Activated CD8-positive, alpha-beta T cell treated with anti-CD3 and anti-CD28 coated beads for 36 hours (primary cell): ENCODE measurements at regions not wholly inside any gene's neighbourhood (a gene's known extent, or its start where the extent isn't known, plus 50 kb on each side); places are given as distances from the start of the nearest gene placed in this dataset.

ENCODE experiments used
- ATAC-seq: fragments of 200-7000 bp; cut with Tn5 transposase; one replicate; pipeline ENCODE4 v1.10.0; 2021; ENCODE audit warnings: mild to moderate bottlenecking, moderate library complexity
- CTCF ChIA-PET: fragments of 350-600 bp; sonication (Branson Sonifier 250); formaldehyde crosslinking; loops from one replicate; lab custom pipeline; 2021; ENCODE audit warnings: antibody characterized with exemption; lab: Charles Lee
- POLR2A ChIA-PET: fragments of 350-600 bp; sonication (Branson Sonifier 250); formaldehyde crosslinking; loops from one replicate; lab custom pipeline; 2021; ENCODE audit warnings: antibody characterized with exemption; lab: Charles Lee
- DNase-seq: peaks from one replicate; pipeline ENCODE4 v3.0.0-alpha.2; 2020
- H3K27ac Mint-ChIP-seq: one replicate; pipeline ENCODE4 v1.8.0; 2021; ENCODE audit warnings: mild to moderate bottlenecking, mixed read lengths
- H3K27me3 Mint-ChIP-seq: one replicate; pipeline ENCODE4 v1.8.0; 2021; ENCODE audit warnings: mixed read lengths
- H3K36me3 Mint-ChIP-seq: one replicate; pipeline ENCODE4 v1.8.0; 2021; ENCODE audit warnings: low read depth, mixed read lengths
- H3K4me1 Mint-ChIP-seq: one replicate; pipeline ENCODE4 v1.8.0; 2021; ENCODE audit warnings: low read depth, mixed read lengths
- H3K4me3 Mint-ChIP-seq: one replicate; pipeline ENCODE4 v1.8.0; 2021; ENCODE audit warnings: mild to moderate bottlenecking, moderate library complexity, mixed read lengths
- H3K9me3 Mint-ChIP-seq: one replicate; pipeline ENCODE4 v1.8.0; 2021; ENCODE audit warnings: mixed read lengths
- intact Hi-C: fragments of 100-400 bp; cut with micrococcal nuclease; formaldehyde crosslinking; loops from one replicate; pipeline ENCODE4 v1.10.0; 2022
- TF ChIP-seq, protein P1 (sequence below): fragments of 200-600 bp; IDR thresholded peaks from one replicate; pipeline ENCODE4 v1.8.0; 2022; ENCODE audit warnings: antibody characterized with exemption, mild to moderate bottlenecking

DNA sequence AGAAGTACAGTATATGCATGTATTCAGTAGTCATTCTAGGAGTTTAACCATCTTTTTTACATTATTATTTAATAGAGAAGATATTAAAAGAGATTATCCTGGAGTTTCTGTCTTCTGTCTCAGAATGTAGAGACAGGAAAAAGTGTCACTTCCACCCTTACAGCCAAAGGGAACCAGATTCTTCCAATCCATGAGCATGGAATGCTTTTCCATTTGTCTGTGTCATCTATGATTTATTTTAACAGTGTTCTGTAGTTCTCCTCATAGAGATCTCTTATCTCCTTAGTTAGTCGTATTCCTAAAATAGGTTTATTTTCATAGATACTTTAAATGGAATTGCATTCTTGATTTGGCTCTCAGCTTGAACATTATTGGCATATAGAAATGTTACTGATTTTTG lies 959.5 kb upstream of the PIK3C3 start:
- Mint-ChIP-seq H3K27me3 (no peaks in the 10 kb centered on the region), H3K4me3 (no peak overlapping the region), H3K4me1 (no peaks in the 10 kb centered on the region), H3K36me3 (no peaks in the 10 kb centered on the region), H3K27ac (no peak overlapping the region), H3K9me3 (peaks cover 3% of the 10 kb centered on the region)
- ChIA-PET POLR2A (no interaction called here), CTCF (no interaction called here)
- intact Hi-C loops, result no loop called here
- TF ChIP-seq, protein P1, sequence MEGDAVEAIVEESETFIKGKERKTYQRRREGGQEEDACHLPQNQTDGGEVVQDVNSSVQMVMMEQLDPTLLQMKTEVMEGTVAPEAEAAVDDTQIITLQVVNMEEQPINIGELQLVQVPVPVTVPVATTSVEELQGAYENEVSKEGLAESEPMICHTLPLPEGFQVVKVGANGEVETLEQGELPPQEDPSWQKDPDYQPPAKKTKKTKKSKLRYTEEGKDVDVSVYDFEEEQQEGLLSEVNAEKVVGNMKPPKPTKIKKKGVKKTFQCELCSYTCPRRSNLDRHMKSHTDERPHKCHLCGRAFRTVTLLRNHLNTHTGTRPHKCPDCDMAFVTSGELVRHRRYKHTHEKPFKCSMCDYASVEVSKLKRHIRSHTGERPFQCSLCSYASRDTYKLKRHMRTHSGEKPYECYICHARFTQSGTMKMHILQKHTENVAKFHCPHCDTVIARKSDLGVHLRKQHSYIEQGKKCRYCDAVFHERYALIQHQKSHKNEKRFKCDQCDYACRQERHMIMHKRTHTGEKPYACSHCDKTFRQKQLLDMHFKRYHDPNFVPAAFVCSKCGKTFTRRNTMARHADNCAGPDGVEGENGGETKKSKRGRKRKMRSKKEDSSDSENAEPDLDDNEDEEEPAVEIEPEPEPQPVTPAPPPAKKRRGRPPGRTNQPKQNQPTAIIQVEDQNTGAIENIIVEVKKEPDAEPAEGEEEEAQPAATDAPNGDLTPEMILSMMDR, result no peak
- DNase-seq (no peak), ATAC-seq (no peak)

DNA sequence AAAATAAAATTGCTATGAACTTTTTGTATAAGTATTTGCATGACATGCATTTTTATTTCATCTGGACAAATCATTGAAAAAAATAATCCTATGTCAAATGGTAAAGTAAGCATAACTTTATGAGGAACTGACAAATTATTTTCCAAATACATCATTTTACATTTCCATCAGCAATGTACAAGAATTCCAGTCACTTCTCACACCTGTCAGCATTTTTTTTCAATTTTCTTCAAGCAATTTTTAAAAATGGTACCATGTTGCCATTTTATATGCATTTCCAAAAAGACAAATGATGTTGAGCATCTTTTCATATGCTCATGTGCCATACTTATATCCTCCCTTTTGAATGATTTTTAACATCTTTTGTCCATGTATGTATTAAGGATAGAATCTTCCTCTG lies 961.7 kb upstream of the PIK3C3 start:
- Mint-ChIP-seq H3K36me3 (no peaks in the 10 kb centered on the region), H3K27me3 (no peaks in the 10 kb centered on the region), H3K4me1 (no peaks in the 10 kb centered on the region), H3K9me3 (peaks cover 5% of the 10 kb centered on the region), H3K4me3 (no peak overlapping the region), H3K27ac (no peak overlapping the region)
- DNase-seq (no peak), ATAC-seq (no peak)
- ChIA-PET CTCF (no interaction called here), POLR2A (no interaction called here)
- intact Hi-C loops, result no loop called here
- TF ChIP-seq, protein P1, result no peak

GRCh38 chr18:40987581-40987980 lies 967.5 kb upstream of the PIK3C3 start:
- TF ChIP-seq, protein P1, result no peak
- ChIA-PET CTCF (no interaction called here), POLR2A (no interaction called here)
- no peak overlapping the region for H3K4me3 Mint-ChIP-seq
- H3K4me1 Mint-ChIP-seq, result no peaks in the 10 kb centered on the region
- ATAC-seq (no peak), DNase-seq (no peak)
- no peaks in the 10 kb centered on the region for H3K36me3 Mint-ChIP-seq
- H3K9me3 Mint-ChIP-seq, result peaks cover 6% of the 10 kb centered on the region
- H3K27ac Mint-ChIP-seq, result no peak overlapping the region
- intact Hi-C loops, result no loop called here
- H3K27me3 Mint-ChIP-seq, result no peaks in the 10 kb centered on the region

- ATAC-seq, result no peak
- intact Hi-C loops, result no loop called here
Observed at GRCh38 chr18:40985436-40985835, 969.6 kb upstream of the PIK3C3 start.

DNA sequence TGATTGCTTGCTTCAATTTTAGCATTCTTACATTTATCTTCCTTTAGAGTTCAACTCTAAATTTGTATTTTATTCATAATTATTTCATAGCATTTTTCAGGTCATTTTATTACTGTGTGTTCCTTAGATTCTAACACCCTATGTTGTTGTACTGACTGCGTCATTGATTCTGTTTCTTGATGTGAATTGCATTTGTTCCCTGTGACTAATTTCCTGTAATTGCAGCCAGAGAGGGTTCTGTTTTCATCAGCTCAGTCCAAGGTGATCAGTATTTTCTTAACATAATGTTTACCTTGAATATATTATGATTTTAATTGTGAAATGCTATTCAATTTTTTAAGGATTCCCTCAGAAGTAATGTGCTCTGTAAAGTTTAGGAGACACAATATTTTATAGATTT lies 970.2 kb upstream of the PIK3C3 start:
- CTCF ChIA-PET, result no interaction called here
- no peaks in the 10 kb centered on the region for H3K36me3 Mint-ChIP-seq
- POLR2A ChIA-PET, result no interaction called here
- no peak overlapping the region for H3K27ac Mint-ChIP-seq
- H3K4me1 Mint-ChIP-seq, result no peaks in the 10 kb centered on the region
- ATAC-seq (no peak), DNase-seq (no peak)
- no peaks in the 10 kb centered on the region for H3K27me3 Mint-ChIP-seq
- no peak overlapping the region for H3K4me3 Mint-ChIP-seq
- peaks cover 6% of the 10 kb centered on the region for H3K9me3 Mint-ChIP-seq
- intact Hi-C loops, result no loop called here
- TF ChIP-seq, protein P1, result no peak

More at GRCh38 chr18:40985436-40985835, 969.6 kb upstream of the PIK3C3 start:
- TF ChIP-seq, protein P1, result no peak
- CTCF ChIA-PET, result no interaction called here
- Mint-ChIP-seq H3K4me1 (no peaks in the 10 kb centered on the region), H3K9me3 (peaks cover 6% of the 10 kb centered on the region), H3K4me3 (no peak overlapping the region), H3K27me3 (no peaks in the 10 kb centered on the region), H3K27ac (no peak overlapping the region), H3K36me3 (no peaks in the 10 kb centered on the region)
- POLR2A ChIA-PET, result no interaction called here
- no peak for DNase-seq
